Activated CD4-positive, alpha-beta T cell treated with anti-CD3 and anti-CD28 coated beads, Interleukin-10, Interleukin-2, amounts not matched to agents 100 ng/mL and 50 ng/mL, durations not matched to agents 16 hours and 8 hours (primary cell): ENCODE measurements at regions not wholly inside any gene's neighbourhood (a gene's known extent, or its start where the extent isn't known, plus 50 kb on each side); places are given as distances from the start of the nearest gene placed in this dataset.

Source experiments
- DNase-seq: peaks from one replicate; pipeline ENCODE4 v3.0.0-alpha.2; 2020

DNA sequence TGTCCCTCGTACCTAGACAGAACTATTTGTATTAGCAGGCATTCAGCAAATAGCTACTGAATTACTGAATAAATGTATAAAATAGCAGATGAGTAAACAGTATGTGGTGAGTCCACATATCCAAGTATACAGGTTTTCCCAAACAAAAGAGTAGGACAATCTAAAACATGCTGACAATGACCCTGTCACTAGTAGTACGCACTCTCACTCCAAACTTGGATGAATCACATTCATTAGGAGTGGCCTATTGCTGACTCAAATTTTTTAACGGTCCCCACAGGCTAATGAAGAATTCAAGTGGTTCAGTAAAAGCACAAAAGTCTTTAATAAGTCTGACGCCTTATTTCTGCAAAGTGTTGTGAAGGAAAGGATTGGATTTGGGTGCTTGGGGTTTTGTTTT, 449.3 kb upstream of the THBS1 start:
- no peak for DNase-seq

DNA sequence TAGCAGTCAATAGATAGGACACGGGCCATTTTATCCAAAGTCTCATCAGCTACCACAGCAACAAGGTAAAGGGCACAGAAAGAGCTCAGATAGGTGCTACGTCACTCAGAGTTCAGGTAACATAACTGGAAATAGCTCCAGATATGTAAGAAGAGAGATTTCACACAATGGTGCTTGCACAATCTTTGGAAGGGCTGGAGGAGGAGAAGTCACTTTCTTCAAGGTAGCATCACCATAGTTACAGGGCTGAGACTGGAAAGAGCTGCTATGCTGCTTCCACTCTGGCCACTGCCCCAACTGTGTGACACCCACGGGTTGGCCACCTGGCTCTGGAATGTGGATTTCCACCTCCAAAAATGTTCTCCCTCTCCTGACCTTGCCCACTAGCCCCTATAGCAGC, 448.8 kb upstream of the THBS1 start:
- DNase-seq: no peak

DNA sequence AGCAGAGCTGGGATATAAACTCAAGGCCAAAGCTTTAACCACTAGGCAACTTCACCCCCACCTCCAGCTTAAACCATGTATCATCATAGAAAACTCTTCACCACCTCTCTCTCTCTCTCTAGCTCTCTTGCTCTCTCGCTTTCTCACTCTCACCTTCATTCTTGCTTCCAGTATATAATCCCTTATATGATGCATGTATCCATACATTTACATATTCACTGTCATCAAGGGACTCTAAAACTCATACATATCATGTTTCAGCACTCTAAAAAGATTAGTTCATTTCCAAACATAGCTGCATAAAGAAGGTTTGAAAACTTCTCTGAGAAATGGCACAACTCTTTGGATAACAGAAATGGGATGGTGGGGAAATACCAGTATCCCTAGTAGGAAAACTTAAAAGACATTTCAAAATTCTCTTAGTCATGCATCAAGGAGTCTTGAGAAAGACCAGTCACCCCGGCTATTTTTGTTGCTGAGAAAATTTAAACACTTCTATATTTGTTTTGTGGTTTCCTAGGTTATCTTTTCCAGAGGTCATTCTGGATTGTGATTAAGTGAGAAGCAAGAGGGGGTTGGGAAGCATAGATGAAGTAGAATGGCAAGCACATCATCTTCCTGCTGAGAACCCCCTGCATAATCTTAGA, 447.8 kb upstream of the THBS1 start:
- no peak for DNase-seq

DNA sequence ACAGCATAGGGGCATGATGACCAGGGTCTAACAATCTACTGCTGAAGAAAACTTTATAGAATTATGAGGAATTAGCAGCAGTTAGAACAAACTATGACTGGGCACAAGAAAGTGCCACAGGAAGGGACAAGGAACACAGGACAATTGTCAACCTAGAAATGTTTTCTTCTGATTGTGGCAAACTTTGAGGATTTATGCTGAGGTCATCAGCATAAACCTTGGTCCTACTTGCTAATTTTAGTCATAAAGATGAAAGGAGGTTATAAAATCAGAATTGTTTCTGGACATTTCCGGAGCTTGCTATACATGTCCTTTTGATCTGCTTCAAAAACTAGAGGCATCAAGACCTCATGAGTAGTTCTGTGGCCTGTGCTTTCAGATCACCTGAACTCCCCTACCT, 446.6 kb upstream of the THBS1 start:
- DNase-seq: no peak

DNA sequence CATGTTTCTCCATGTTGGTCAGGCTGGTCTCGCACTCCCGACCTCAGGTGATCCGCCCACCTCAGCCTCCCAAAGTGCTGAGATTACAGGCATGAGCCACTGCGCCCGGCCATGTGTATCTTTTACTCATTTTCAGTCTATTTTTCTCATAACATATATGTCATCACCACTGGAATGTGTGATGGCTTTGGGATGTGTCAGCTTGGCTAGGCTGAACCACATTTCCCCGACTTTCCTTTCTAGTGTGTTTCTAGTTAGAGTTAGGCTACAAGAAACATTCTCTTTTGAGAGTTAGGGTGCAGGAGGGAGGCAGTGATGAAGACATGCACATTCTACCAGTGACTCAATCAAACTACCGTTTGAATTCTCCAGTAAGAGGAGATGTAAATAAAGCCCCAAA, 444.9 kb upstream of the THBS1 start:
- DNase-seq: no peak

DNA sequence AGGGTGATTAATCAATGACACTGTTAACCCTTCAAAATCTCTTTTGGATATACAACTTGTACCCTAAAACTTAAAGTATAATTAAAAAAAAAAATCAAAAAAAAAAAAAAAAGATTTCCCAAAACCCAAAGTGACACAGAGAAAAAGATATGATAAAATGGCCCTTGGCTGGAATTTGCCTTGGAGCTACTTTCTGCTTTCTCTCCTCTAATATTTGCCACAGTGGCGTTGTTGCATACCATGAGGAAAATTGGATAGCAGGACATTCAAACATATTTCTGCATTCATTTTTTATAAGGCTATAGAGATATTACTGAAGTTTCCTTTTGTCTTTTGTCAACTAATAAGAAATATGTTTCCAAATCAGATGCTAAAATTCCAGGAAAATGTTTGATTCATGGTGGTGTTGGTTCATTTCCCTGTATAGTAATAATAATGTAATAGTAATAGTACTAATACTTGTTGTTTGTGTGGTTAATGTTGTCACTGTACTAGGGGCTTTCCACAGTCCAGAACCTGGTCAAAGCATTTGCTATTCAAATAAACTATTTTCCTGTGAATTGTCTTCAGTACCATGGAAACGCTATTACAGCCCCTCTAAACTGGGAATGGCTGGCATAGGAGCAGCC, 441.3 kb upstream of the THBS1 start:
- no peak for DNase-seq

DNA sequence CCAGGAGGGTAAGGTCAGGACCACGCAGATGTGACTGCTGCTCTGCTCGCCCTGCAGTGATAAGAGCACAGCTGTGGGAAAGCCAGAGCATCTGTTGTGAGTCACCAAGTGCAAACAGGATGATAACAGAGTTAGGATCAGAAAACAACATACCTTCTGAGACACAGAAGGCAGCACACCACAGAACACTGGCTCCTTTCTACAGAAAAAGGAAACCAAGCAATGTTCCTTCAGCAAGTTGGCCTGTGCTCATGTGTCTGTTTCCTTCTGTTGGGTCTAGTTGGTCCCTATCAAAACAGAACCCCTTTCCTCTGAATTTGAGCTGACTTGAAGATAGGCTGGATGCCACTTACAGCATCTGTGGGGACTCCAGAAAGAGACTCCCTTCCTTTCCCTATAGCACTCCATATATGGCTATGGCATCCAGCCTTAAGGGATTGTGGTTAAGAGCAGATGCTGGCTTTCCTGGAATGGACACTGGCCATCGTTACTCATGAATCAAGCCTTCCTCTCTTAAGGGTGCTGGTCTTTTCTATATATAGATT, 440.7 kb upstream of the THBS1 start:
- DNase-seq: peak; percentile 48

DNA sequence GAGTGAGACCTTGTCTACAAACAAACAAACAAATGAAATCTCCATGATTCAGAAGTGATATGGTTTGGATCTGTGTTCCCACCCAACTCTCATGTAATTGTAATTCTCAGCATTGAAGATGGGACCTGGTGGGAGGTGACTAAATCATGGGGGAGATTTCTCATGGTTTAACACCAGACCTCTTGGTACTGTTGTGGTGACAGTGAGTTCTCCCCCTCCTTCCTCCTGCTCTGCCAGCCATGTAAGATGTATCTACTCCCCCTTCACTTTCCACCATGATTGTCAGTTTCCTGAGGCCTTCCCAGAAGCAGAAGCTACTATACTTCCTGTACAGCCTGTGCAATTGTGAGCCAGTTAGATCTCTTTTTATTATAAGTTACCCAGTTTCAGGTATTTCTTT, 438.4 kb upstream of the THBS1 start:
- peak; percentile 10 for DNase-seq

DNA sequence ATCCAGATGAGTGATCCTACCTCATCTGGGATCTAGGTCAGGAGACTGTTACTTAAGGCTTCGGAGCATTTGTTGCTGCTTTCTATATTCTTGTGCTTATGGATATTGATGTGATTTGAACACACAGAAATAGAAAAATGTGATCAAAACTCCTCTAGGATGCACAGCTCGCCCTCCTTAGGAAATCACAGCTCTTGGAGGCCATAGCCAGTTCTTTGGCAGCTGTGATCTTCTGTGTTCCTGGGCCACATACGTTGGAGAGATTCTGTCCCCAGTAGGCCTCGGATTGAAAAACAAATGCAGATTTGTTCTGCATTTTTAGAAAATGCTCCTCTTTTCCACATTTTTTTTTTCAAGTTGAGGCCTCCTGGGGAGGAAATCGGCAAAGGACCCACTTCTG, 437.4 kb upstream of the THBS1 start:
- DNase-seq: no peak

DNA sequence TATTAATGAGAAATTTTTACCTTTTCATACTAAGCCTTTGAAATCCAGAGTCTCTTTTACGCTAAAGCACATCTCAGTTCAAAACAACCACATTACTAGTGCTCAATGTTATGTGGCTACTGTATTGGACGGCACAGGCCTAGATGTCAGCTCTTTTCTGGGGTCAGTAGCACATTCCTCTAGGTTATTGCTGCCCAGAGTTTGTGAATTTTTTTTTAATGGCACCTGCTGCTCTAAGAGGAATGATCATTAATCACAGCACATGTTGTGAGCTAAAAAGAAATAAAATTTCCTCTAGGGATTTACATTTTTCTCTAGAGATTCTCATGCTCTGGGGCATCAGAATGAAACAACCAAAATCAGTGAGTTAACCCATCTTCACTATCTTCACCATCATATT, 436.8 kb upstream of the THBS1 start:
- DNase-seq: no peak

DNA sequence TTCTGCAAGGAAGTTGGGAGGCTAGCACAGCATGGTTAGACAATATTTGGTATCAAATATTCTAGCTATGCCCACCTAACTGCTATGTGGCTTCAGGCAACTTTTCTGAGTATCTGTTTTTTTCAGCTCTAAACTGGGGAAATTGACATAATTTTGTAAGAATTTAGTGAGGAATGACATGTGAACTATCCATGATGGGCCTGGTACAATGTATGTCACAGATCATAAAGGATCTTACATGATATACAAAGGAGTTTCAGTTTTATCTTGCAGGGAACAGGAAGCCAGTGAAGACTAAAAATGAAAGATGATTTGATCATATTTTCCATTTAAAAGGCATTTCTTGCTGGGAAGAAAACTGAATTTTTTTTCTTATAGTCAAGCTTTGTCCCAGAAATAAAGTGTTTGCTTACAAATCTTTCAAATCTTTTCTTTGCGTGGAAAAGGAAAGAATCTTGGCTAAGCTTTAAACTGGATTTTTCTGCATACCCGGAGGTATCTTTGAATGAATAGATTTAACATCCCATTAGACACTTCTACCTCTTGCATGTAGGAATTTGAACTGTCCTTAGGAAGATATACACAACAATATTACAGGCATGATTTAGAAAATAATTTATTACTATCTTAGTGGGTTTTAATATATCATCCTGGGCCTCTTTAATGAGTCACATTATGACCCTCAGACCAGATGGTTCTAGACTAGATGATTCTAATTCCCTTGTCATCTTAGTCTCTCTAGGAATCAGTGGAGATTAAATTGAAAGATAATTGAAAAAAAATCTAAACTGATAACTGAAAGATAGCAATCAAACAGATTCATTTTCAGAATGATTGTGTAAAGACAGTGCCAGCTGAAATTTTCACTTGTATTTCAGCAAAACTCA, 436.0 kb upstream of the THBS1 start:
- DNase-seq: peak; percentile 49

DNA sequence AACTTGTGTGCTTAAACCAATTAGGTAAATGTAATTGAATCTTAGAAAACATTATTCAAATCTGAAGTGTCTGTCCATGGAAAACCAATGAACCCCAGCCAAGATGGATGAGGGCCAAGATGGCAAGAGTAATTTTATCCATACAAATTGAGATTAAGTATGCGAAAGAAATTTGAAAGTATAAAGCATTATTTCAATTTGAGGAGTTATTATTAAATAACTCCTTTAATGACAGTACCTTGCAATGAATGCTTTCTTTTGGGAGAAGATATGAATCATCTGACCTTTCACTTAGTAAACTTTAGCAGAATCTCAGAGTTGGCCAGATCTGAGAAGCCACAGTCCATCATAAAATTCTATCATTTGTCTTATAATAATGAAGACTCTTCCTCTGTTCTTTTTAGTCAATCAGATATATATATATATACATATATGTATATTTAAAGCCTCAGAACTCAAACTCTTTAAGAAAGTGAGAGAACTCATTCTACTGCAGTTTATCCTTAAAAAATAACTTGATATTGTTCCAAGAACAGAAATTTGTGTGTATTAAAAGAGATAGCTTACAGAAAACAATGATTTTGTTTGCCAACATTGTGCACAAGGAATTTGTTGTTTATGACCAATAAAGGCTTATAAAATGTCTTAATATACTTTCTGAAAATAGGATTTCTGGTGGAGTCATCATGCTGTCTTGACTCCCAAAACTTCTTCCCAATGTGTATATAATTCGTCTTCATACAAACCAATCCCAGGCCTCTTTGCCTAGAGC, 434.8 kb upstream of the THBS1 start:
- DNase-seq: no peak

DNA sequence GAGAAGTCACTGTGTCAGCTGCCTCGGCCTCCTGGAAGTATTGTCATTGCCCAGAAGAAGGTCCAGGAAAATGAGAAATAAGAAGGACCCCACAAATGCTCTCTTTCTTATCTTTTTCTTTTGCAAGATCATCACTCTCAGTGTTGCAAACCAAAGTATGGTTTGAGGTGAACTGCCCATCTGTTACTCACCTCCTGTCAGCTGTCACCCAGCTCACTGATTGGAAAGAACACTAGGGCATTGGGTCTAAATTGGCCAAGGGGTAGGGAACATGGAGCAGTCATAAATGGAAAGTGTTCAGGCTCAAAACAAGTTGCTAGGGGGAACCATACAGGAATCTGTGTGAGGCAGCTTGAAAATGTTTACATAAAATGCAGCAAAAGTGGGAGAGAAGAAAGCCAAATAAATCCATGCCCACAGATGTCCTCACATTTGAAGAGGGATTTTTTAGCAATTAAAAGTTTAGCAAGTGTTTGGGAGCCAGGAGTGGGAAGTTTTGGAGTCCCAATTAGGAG, 431.2 kb upstream of the THBS1 start:
- no peak for DNase-seq

DNA sequence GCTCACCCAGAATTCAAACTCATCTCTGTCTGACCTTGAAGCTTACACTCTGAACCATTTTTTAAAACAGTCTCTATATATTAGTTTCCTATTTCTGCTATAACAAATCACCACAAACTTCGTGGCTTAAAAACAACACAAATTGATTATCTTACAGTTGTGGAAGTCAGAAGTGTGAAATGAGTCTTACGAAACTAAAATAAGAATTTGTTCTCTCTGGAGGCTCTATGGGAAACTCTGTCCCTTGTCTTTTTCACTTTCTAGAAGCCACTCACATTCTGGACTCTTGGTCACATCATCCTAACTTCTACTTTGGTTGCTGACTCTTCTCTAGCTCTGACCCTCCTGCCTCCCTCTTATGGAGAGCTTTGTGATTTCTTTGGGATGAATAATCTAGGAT, 429.3 kb upstream of the THBS1 start:
- no peak for DNase-seq

DNA sequence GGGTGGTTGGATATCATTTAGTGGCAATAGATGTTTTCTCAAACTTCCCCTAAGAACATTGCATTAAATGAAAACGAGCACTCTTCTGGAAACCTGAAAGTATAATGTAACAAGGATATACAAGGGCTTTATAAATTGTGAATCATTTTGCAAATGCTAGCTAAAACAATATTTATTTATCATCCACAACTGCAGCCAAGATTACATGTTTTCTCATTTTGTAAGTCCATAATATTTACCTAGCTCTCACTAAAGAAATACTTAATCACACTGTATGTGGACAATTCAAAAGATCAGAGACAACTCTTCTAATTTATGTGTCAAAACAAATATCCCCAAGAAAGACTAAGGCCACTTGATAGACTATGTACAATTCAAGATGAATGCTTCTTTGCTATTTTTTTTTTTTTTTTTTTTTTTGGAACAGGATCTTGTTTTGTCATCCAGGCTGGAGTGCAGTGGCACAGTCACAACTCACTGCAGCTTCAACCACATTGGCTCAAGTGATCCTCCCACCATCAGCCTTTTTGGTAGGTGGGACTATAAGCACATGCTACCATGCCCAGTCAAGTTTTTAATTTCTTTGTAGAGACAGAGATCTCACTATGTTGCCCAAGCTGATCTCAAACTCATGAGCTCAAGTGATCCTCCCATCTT, 427.7 kb upstream of the THBS1 start:
- DNase-seq: no peak

DNA sequence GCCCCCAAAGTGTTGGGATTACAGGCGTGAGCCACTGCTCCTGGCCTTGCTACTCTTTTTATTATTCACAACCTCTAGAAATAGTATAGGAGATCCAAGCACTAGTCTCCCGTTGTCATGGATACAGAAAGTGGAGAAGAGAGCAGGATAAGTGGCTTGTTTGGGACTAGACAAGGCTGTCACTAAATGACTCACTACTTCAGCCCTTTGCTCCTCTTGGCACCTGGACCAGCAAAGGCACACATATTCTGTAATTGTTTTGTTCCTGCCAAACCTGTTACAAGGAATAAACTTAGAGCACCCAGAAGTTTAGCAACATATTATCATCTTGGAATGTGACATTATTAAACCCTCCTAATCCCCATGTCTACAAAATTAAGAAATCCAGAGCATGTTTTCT, 427.2 kb upstream of the THBS1 start:
- no peak for DNase-seq

DNA sequence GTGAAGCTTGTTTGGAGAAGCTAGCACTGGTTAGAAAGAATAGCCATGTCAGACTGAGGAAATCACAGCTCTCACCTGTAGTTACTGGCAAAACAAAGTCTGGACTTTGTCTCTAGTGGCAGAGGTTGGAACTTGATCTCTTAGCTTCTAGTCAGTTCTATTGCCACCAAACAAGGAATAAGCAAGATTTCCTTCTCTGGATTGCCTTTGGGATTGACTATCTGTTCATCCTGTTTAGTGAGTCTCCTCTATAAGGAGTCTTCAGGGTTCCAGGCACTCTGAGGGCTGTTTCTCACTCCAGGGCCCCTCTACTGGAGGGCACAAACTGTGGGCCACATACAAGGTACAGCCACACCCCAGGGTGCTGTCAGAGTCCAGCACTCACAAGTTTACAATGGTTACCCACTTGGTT, 426.6 kb upstream of the THBS1 start:
- DNase-seq: no peak

DNA sequence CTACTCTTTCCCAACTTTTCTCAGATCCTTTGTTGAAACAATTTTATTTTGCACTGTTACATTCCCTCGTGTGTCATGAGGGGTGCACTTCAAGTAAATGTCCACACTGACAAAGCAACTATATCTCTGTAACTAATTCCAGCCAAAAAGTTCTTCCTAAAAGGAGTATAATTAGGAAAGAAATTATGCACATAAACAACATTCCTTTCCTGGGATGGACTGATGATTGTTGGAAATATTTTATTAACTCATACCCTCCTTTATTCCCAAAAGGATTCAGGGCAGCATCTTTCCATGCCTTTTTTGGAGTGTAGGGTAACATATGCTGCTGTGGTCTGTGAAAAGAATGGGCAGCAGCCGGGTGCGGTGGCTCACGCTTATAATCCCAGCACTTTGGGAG, 426.1 kb upstream of the THBS1 start:
- DNase-seq: no peak

DNA sequence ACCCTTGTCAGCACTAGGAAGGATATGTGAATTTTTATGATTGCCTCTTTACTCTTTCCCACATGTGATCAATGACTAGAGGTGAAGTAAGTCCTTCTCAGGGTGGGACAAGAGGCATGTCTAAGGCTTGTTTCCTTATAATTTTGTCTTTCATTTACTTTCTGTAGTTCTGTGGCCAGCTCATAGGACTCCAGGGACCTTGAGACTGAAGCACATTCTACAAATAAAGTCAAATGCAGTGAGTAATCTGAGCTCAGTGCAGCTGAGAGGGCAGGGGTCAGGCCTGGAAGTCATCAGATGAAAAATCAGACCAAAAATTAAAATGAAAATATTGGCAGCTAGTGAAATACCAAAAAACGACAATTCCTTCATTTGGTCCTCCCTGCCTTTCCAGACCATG, 424.7 kb upstream of the THBS1 start:
- DNase-seq: no peak

DNA sequence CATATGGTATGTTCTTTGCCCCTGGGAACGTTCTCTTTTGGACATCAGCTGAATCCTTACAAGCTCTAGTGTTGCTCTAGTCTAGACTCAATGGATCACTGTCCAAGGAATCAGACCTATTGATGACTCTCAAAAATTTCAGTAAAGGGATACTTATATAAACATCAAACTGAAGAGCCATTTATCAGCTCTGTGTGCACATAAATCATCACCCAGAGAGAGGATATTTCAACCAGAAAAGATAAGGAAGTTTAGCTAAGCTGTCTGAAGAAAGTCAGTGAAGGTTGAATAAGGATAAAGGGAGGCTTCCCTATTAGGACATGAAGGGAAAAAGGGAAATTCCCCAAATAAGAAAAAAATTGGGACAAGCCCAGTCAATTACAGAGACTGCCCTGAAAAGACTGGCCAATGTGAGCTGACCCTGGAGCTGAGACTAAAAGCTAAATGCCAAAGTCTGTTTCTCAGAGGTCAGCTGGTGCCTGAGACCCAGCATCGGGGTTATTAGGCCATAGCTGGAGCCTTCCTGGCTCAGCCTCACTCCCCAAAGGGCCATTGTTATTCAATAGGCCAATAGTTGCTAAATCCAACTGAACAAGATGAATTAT, 424.1 kb upstream of the THBS1 start:
- DNase-seq: no peak

DNA sequence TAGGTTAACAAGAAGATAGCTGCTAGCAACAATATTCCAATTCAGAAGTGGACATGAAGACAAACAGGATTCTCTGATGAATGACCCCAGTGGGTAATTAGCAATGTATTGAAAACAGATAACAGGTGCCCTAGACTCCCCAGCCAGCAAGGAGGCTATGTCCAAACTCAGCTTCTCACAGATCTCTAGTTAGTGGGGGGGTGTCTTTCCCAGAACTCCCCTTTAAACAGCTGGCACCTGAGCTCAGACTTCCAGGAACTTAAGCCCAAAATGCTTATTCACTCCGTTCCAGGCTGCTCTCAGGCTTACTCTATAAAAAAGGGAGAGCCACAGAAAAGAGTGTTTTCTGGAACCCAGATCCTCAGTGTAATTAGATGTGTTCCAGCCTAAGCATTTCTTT, 423.0 kb upstream of the THBS1 start:
- DNase-seq: no peak

DNA sequence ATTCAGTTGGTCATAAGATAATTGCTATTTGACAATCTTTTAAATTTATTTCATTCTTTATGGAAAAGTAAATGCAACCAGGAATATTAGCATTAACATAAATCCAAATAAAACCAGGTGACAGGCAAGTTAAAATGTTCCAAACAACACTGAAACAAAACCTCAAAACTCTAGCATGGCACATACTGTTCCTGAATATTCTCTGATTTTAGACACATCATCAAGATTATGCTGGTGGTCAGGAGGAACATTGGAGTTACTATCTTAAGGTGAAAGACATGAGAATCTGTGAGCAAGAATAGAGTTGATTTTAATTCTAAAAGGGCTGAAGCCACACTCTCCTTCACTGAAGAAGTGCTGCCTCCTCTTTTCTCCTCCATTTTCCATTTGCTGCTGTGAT, 421.0 kb upstream of the THBS1 start:
- DNase-seq: no peak
